Thoracic aorta (tissue), 2 donors: ENCODE measurements at regions not wholly inside any gene's neighbourhood (a gene's known extent, or its start where the extent isn't known, plus 50 kb on each side); places are given as distances from the start of the nearest gene placed in this dataset.

Experiments used
- ATAC-seq: fragments of 150-250 bp; one replicate; pipeline ENCODE4 v1.8.0; 2017; ENCODE audit warnings: low read depth; ENCODE audit not compliant: insufficient number of reproducible peaks, low FRiP score
- DNase-seq: peaks from one replicate; pipeline ENCODE4 v3.0.0-alpha.2; 2020; ENCODE audit warnings: low spot score
- H3K27ac ChIP-seq, 2 donors: fragments of 200-600 bp; sonication (generic); 1 replicate in 1 of 2; 2 replicates in 1 of 2; pipeline ENCODE4 v1.5.1; 2016; ENCODE audit warnings: mild to moderate bottlenecking in 2 of 2, moderate library complexity in 2 of 2
- H3K27me3 ChIP-seq: fragments of 200-600 bp; sonication (generic); replicated peaks from 2 replicates; pipeline ENCODE4 v1.6.0; 2016; ENCODE audit warnings: mild to moderate bottlenecking; ENCODE audit not compliant: insufficient read depth
- H3K36me3 ChIP-seq: fragments of 200-600 bp; sonication (generic); one replicate; pipeline ENCODE4 v1.5.1; 2016
- H3K4me1 ChIP-seq, 2 donors: fragments of 200-600 bp; sonication (generic); 1 replicate in 1 of 2; 2 replicates in 1 of 2; pipeline versions ENCODE4 v1.5.1 to v1.6.0; 2016; ENCODE audit warnings: low read depth in 2 of 2, mild to moderate bottlenecking in 1 of 2; ENCODE audit not compliant: control insufficient read depth in 1 of 2
- H3K4me3 ChIP-seq: fragments of 200-600 bp; sonication (generic); 2 replicates; pipeline ENCODE4 v1.5.1; 2016; ENCODE audit warnings: mild to moderate bottlenecking
- H3K9me3 ChIP-seq: fragments of 200-600 bp; sonication (generic); 2 replicates; pipeline ENCODE4 v1.5.1; 2016
- CTCF ChIP-seq: fragments of 200-600 bp; sonication (generic); IDR thresholded peaks from one replicate; pipeline ENCODE4 v1.5.1; 2019; ENCODE audit warnings: antibody characterized with exemption

- Histone ChIP-seq H3K27ac (no peak overlapping the region), H3K36me3 (no peaks in the 10 kb centered on the region), H3K9me3 (no peaks in the 10 kb centered on the region), H3K4me3 (no peak overlapping the region), H3K4me1 (peaks cover 0 to 3% of the 10 kb centered on the region in 2 donors), H3K27me3 (no peaks in the 10 kb centered on the region)
- ATAC-seq: no peak
- DNase-seq: no peak
- no peak for TF ChIP-seq CTCF
These were observed 145.7 kb upstream of the NUDT6 start for GRCh38 chr4:123068081-123068480.

DNA sequence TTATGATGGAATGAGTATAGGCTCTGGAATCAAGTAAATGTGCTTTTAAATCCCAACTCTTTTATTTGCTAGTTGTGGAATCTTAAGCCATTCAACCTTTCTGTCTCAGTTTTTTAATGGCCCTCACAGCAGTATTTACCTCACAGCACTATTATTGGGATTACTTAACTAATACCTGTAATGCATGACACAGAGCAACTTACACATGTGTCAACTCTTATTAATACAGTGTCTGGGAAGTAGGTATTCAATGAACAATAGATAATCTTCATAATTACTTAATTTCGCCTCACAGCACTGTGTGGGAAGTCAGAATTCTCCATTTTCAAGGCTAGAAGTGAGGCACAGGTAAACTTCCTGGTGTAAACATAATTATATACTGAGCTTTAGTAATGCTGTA, 149.7 kb upstream of the NUDT6 start:
- ATAC-seq (no peak), DNase-seq (no peak)
- Histone ChIP-seq H3K4me3 (no peak overlapping the region), H3K27ac (no peak overlapping the region), H3K9me3 (no peaks in the 10 kb centered on the region), H3K27me3 (no peaks in the 10 kb centered on the region), H3K4me1 (peaks cover 0 to 3% of the 10 kb centered on the region in 2 donors), H3K36me3 (no peaks in the 10 kb centered on the region)
- TF ChIP-seq CTCF: no peak

DNA sequence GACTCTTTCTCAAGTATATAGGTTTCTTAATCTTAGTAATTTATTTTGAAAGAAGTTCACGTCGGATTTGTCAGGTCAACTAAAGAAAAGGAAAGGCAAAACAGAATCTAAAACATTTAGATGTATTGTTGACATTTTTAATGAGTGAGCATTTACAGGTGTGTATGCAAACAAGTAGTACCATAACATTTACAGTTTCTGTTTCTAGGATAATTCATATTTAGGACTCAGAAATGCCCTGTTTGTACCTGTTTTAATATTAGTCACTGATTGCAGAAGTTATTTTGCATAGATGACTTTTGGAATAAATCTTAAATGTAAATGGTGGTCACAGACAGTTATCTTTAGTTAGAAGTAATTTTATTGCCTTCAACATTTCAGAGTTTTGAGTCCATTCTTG, 151.3 kb upstream of the NUDT6 start:
- ATAC-seq (no peak), DNase-seq (no peak)
- TF ChIP-seq CTCF: no peak
- peaks cover 0 to 3% of the 10 kb centered on the region in 2 donors for H3K4me1 ChIP-seq
- H3K27me3 ChIP-seq: no peaks in the 10 kb centered on the region
- no peaks in the 10 kb centered on the region for H3K36me3 ChIP-seq
- no peaks in the 10 kb centered on the region for H3K9me3 ChIP-seq
- no peak overlapping the region for H3K27ac ChIP-seq
- no peak overlapping the region for H3K4me3 ChIP-seq

DNA sequence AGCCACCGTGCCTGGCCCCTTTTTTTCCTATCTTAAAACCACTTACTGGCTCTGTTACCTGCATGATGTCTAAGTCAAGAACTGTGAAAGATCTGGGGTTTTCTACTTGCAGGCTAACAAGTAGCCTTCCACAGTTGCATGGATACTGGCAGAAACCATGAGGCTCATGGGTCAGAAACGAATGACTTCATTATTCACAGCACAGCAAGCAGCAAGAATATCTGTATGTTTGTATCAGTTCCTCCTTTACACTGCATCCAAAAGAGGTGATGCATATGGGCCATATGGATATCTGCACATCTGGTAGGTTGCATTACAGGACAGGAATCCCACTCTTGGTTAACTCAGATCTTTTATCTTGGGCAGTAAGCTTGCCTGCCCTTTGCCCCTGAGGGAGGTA, 154.9 kb upstream of the NUDT6 start:
- H3K9me3 ChIP-seq: no peaks in the 10 kb centered on the region
- H3K4me1 ChIP-seq: no peaks in the 10 kb centered on the region
- no peak for TF ChIP-seq CTCF
- H3K27ac ChIP-seq: no peak overlapping the region
- ATAC-seq: no peak
- H3K27me3 ChIP-seq: no peaks in the 10 kb centered on the region
- no peaks in the 10 kb centered on the region for H3K36me3 ChIP-seq
- no peak for DNase-seq
- H3K4me3 ChIP-seq: no peak overlapping the region

GRCh38 chr4:123081971-123082370, 159.6 kb upstream of the NUDT6 start:
- no peak for ATAC-seq
- no peak overlapping the region for H3K27ac ChIP-seq
- no peak overlapping the region for H3K4me3 ChIP-seq
- no peaks in the 10 kb centered on the region for H3K27me3 ChIP-seq
- H3K9me3 ChIP-seq: no peaks in the 10 kb centered on the region
- DNase-seq: no peak
- no peaks in the 10 kb centered on the region for H3K4me1 ChIP-seq
- H3K36me3 ChIP-seq: no peaks in the 10 kb centered on the region
- TF ChIP-seq CTCF: no peak
